ENCODE measurements at regions not wholly inside any gene's neighbourhood (a gene's known extent, or its start where the extent isn't known, plus 50 kb on each side); places are given as distances from the start of the nearest gene placed in this dataset.

DNA sequence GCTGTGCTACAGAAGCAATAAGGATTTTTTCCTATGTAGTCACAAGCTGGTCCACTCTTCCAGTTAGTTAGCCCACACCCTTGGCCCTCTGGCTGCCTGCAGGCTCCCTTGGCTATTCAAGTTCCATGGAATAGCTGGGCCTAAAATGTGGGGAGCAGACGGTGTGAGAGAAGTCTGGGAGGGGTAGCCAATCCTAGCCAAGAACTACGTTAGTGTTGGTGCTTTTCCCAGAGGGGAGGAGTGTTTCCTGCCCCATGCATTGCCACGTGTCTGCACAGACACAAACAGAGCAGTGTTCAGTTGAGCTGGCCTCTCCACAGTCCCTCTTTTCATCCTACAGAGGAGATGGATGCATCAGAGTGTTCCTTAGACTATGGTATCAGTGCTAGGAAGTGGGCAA is 59.0 kb upstream of the IPO9 start:
- Histone ChIP-seq H3K4me1 (replicated peaks in 1 of 2) (no peaks in the 10 kb centered on the region), H3K4me3 (no peak overlapping the region), H3K27me3 (no peaks in the 10 kb centered on the region), H3K27ac (no peak overlapping the region), H3K9me3 (replicated peaks in 1 of 3) (no peaks in the 10 kb centered on the region), H3K36me3 (replicated peaks in 1 of 2) (no peaks in the 10 kb centered on the region)
- 26 to 54% (median 48%) methylated on average over 3 of the region's 3 CpGs for WGBS, 4 donors
- DNase-seq, result no peak
- TF ChIP-seq, protein P1, sequence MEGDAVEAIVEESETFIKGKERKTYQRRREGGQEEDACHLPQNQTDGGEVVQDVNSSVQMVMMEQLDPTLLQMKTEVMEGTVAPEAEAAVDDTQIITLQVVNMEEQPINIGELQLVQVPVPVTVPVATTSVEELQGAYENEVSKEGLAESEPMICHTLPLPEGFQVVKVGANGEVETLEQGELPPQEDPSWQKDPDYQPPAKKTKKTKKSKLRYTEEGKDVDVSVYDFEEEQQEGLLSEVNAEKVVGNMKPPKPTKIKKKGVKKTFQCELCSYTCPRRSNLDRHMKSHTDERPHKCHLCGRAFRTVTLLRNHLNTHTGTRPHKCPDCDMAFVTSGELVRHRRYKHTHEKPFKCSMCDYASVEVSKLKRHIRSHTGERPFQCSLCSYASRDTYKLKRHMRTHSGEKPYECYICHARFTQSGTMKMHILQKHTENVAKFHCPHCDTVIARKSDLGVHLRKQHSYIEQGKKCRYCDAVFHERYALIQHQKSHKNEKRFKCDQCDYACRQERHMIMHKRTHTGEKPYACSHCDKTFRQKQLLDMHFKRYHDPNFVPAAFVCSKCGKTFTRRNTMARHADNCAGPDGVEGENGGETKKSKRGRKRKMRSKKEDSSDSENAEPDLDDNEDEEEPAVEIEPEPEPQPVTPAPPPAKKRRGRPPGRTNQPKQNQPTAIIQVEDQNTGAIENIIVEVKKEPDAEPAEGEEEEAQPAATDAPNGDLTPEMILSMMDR (IDR thresholded peaks at IDR 0.05), result no peak
- TF ChIP-seq POLR2A (IDR thresholded peaks at IDR 0.05), result no peak
- intact Hi-C loops (cut with DNase I), result no loop called here

DNA sequence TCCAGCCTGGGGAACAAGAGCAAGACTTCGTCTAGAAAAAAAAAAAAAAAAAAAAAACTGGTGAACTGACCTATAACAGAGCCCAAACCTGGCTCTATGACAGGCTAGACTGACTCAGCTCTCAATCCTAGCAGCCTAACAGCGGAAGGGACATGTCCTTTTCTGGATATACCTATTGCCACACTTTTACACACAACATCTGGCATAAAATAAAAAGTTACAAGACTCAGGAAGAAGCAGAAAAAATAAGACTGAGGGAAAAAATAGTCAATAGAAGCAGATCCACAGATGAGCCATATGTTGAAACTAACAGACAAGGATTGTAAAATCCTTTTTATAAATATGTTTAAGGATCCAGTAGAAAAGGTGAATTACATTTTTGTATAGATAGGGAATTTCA is 57.5 kb upstream of the IPO9 start:
- no peak overlapping the region for H3K27ac ChIP-seq
- H3K36me3 ChIP-seq (replicated peaks in 1 of 2), result no peaks in the 10 kb centered on the region
- no peaks in the 10 kb centered on the region for H3K4me1 ChIP-seq (replicated peaks in 1 of 2)
- no peak for DNase-seq
- H3K9me3 ChIP-seq (replicated peaks in 1 of 3), result no peaks in the 10 kb centered on the region
- no peak for TF ChIP-seq POLR2A (IDR thresholded peaks at IDR 0.05)
- TF ChIP-seq, protein P1 (IDR thresholded peaks at IDR 0.05), result no peak
- H3K4me3 ChIP-seq, result no peak overlapping the region
- intact Hi-C loops (cut with DNase I), result no loop called here
- 76 to 91% (median 86%) methylated on average over 2 of the region's 2 CpGs for WGBS, 4 donors
- no peaks in the 10 kb centered on the region for H3K27me3 ChIP-seq

DNA sequence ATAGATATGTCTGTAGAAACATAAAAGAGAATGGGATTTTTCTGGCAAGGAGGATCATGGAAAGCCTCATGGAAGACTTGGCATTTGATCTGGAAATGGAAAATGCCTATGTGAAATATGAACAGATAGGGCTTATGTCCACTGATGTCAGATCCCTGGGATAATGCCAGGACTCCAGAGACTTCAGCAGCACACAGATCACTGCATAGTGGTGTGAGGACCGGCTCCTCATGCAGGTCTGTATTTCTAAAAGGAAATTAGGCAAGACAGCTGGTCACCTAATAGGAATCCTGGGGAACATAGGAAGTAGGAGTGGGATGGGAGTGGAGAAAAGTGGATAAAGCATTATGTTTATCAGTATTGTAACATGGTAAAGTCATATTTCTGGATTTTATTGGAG is 56.8 kb upstream of the IPO9 start:
- Histone ChIP-seq H3K27ac (no peak overlapping the region), H3K36me3 (replicated peaks in 1 of 2) (no peaks in the 10 kb centered on the region), H3K27me3 (no peaks in the 10 kb centered on the region), H3K4me1 (replicated peaks in 1 of 2) (no peaks in the 10 kb centered on the region), H3K4me3 (no peak overlapping the region), H3K9me3 (replicated peaks in 1 of 3) (no peaks in the 10 kb centered on the region)
- TF ChIP-seq POLR2A (IDR thresholded peaks at IDR 0.05), result no peak
- TF ChIP-seq, protein P1 (IDR thresholded peaks at IDR 0.05), result no peak
- intact Hi-C loops (cut with DNase I), result no loop called here
- DNase-seq, result no peak
- 85 to 100% (median 92%) methylated on average over 1 of the region's 1 CpG for WGBS, 4 donors

DNA sequence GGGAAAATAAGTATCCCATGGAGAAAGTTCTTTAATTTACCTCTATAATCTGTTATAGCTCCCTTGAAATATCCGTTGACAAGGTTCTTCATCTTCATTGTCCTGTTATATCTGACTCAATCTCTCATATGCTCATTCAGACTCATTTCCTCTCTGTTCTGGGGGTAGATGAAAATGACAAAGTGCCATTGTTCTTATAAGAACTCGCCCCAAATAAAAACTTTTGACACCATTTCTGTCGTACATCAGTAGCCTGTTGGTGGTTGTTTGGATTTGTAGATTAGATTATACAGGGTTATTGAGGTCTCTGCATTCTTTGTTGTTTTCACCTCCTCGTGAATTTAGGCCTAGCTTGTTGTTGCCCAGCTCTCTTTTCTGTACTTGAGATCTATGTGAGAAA is 55.2 kb upstream of the IPO9 start:
- H3K4me1 ChIP-seq (replicated peaks in 1 of 2), result peaks cover 0 to 11% of the 10 kb centered on the region in 2 donors
- no peak overlapping the region for H3K27ac ChIP-seq

More for the DNA sequence above, 55.2 kb upstream of the IPO9 start:
- DNase-seq, result no peak
- Histone ChIP-seq H3K4me3 (no peak overlapping the region), H3K9me3 (replicated peaks in 1 of 3) (no peaks in the 10 kb centered on the region), H3K36me3 (replicated peaks in 1 of 2) (no peaks in the 10 kb centered on the region), H3K27me3 (no peaks in the 10 kb centered on the region)
- intact Hi-C loops (cut with DNase I), result no loop called here
- TF ChIP-seq, protein P1 (IDR thresholded peaks at IDR 0.05), result no peak
- TF ChIP-seq POLR2A (IDR thresholded peaks at IDR 0.05), result no peak
- whole genome bisulfite sequencing, 4 donors, result 78 to 81% (median 81%) methylated on average over 4 of the region's 4 CpGs
